NCI-H2171 (cell line): ENCODE measurements at regions not wholly inside any gene's neighbourhood (a gene's known extent, or its start where the extent isn't known, plus 50 kb on each side); places are given as distances from the start of the nearest gene placed in this dataset.

Experiments
- DNase-seq: peaks from one replicate; lab custom pipeline; 2025; lab: John Stamatoyannopoulos, UW

- DNase-seq: no peak
Measured at GRCh38 chr2:65688141-65688886, 255.9 kb upstream of the SPRED2 start.

GRCh38 chr2:65687614-65688013, 255.2 kb upstream of the SPRED2 start:
- DNase-seq: no peak

- no peak for DNase-seq
Measured at GRCh38 chr2:65686928-65687521, 254.6 kb upstream of the SPRED2 start.

- no peak for DNase-seq
Measured at GRCh38 chr2:65681503-65681902, 249.1 kb upstream of the SPRED2 start.

DNA sequence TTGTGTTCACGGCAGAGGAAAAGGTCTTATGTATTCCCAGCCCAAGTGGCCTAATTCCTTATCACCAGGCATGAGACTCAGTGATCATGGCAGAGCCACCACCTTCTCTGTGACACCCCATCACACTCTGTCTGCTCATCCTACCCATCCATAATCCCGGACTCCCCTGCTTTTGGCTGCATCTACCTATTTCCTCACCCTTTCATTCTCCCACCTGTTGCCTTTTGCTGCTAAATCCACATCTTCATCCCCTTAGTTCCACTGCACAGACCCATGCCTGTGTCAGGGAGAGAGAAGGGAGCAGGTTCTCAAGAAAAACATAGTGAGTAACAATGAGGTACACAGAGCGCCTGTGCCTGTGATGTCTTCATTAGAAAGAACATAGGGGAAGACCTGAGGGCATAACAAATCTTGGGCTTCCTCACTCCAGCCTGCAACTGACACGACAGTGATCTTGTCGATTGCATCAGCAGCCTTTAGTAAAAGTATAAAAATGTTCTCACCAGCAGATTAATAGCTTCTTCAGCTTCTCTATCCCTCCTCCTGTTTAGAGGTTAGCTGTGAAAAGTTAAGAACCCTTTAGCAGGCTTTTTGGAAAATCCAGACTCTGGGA, 246.5 kb upstream of the SPRED2 start:
- DNase-seq: no peak

- DNase-seq: no peak
Measured at GRCh38 chr2:65675350-65675749, 243.0 kb upstream of the SPRED2 start.

GRCh38 chr2:65671670-65672242, 239.4 kb upstream of the SPRED2 start:
- DNase-seq: no peak

- DNase-seq: no peak
Measured at GRCh38 chr2:65669574-65669973, 237.2 kb upstream of the SPRED2 start.

GRCh38 chr2:65668744-65669143, 236.3 kb upstream of the SPRED2 start:
- no peak for DNase-seq

DNA sequence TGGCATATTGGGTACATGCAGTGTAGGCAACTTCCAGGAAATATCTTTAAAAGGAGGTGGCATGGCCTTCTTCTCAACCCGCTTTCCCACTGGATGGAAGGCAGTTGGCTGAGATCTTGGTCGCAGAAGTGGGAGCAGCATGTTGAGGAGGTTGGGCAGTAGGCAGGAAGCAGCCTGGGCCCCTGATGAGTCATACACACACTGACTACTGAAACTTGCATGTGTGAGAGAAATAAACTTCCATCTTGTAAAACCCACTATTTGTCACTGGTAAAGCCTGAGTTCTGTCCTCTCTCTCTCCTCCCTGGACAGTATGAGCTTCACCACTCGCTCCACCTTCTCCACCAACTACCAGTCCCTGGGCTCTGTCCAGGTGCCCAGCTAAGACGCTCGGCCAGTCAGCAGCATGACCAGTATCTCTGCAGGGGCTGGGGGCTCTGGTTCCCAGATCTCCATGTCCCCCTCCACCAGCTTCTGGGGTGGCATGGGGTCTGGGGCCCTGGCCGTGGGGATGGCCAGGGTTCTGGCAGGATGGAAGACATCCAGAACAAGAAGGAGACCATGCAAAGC, 233.8 kb upstream of the SPRED2 start:
- no peak for DNase-seq

GRCh38 chr2:65664931-65665330, 232.5 kb upstream of the SPRED2 start:
- DNase-seq: no peak

DNA sequence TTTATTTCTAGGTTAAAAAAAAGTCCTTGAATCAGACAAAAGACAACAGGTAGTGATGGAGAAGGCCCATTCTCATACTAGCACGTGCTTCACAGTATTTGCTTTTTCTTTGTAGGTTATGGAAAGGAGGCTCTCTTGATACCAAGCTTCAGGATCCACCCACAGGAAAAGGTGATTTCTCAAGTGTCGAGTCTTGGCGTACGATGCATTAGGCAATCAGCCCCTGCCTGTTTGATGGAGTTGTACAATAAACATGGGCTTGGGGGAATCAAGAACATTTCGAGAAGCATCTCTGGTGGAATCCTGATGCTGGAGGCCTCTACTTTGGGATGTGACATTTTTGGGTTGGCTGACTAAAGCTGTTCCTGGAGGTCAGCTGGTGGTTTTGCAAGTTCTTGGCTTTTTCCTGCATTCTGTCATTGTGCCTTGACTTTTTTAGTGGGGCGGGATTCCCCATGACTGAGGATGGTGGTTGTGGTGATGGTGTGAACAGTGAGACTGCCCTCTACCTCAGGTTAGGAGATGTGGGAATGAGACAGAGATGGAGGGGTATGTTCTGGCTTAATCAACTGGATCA, 231.5 kb upstream of the SPRED2 start:
- no peak for DNase-seq

- no peak for DNase-seq
Measured at GRCh38 chr2:65662654-65663432, 230.4 kb upstream of the SPRED2 start.

- no peak for DNase-seq
Measured at GRCh38 chr2:65661980-65662653, 229.7 kb upstream of the SPRED2 start.

DNA sequence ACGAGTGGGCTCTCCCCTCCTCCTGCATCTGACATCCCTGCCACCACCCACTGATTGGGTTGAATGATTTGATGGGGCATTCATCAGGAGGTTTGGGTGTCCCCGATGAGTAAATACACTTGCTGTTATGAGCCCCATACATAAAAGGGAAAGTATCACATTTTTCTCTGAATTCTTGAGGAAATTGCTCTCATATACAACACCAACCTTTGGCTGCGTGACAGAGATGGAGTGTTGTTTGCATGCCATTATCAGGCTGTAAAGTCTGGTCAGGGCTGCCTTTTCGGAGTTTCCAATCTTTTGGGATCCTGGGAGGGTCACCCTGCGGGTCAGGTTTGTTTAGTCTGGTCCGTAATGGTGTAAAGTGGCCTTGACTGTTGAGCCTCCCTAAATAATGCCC, 227.9 kb upstream of the SPRED2 start:
- no peak for DNase-seq

DNA sequence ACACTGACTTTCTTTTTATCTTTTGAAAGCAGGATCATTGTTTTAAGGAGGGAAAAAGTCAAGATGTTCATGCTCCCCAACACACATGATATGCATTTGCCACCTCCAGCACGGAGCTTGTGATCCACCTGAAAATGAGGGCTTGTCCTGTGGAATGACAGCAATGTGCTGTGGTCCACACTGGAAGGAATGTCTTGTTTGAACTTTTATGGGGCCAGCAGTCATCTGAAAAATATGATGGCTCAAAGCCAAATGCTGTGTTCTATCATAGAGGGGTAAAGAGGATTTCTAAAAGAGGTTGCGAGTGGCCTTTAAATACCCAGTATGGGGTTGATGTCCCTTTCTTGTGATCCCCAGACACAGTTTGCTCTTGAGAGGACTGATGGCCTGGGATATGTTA, 226.5 kb upstream of the SPRED2 start:
- no peak for DNase-seq

- no peak for DNase-seq
Measured at GRCh38 chr2:65658266-65658665, 225.9 kb upstream of the SPRED2 start.

- no peak for DNase-seq
Measured at GRCh38 chr2:65656160-65656718, 223.8 kb upstream of the SPRED2 start.

GRCh38 chr2:65655000-65655399, 222.6 kb upstream of the SPRED2 start:
- DNase-seq: no peak

DNA sequence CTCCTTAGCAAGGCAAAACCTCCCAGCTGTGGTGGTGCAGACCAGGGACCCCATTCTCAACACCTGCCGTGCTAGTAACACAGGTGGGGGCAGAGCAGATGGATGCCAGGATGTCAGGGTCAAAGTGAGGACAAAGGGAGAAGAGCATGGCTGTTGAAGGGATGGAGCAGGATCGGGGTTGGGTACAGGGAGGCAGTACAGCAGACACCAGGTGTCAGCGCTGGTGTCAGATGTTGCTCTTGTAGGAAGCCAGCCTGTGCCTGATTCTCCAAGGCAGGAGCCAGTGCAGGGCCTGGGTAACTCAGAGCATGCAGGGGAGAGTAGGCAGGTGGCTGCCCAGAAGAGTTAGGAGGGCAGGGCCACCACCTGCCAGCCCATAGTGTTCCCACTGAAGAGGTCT, 222.1 kb upstream of the SPRED2 start:
- peak; percentile 42 for DNase-seq

DNA sequence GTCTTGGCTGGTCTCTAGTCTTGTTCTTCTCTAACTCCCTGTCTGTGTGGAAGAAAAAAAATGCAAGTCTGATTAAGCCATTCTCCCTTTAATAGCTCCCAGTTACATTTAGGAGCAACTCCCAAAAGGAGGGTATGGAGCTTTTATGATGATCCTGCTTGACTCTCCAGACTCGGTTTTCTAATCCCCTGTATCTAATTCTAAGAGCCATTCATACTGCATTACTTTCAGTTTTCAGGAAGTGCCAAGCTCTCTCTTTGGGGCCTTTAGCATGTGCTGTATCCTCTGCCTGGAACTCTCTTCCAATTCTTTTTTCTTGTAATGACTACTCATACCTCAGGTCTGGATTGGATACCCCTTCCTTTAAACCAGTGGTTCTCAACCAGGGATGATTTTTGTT, 219.7 kb upstream of the SPRED2 start:
- DNase-seq: no peak
